Common myeloid progenitor, CD34-positive (primary cell): ENCODE measurements at regions not wholly inside any gene's neighbourhood (a gene's known extent, or its start where the extent isn't known, plus 50 kb on each side); places are given as distances from the start of the nearest gene placed in this dataset.

Experiments
- CTCF ChIA-PET: fragments of 350-600 bp; sonication (Branson Sonifier 250); formaldehyde crosslinking; loops from one replicate; lab custom pipeline; 2021; ENCODE audit warnings: antibody characterized with exemption; lab: Charles Lee
- POLR2A ChIA-PET: fragments of 350-600 bp; sonication (Branson Sonifier 250); formaldehyde crosslinking; loops from one replicate; lab custom pipeline; 2021; ENCODE audit warnings: antibody characterized with exemption; lab: Charles Lee
- DNase-seq, 3 donors: peaks; one replicate each; pipeline versions ENCODE4 v3.0.0 to v3.0.0-alpha.2; 2013
- H3K27ac ChIP-seq, 2 experiments: 1 replicate in 1 of 2; 2 replicates in 1 of 2; pipeline ENCODE4 v1.7.0; 2013; ENCODE audit warnings: inconsistent platforms in 2 of 2, low read length in 2 of 2, mild to moderate bottlenecking in 2 of 2, low read depth in 1 of 2, moderate library complexity in 1 of 2; ENCODE audit not compliant: severe bottlenecking in 2 of 2, insufficient read depth in 1 of 2, poor library complexity in 1 of 2
- H3K27me3 ChIP-seq, 5 experiments: replicated peaks in 2 of 5; 1 replicate in 3 of 5; 2 replicates in 2 of 5; pipeline versions ENCODE4 v1.6.1 to v1.7.0; 2013; ENCODE audit warnings: low read length in 4 of 5, mild to moderate bottlenecking in 2 of 5, moderate library complexity in 2 of 5, inconsistent platforms in 1 of 5; ENCODE audit not compliant: insufficient read depth in 5 of 5, control insufficient read depth in 4 of 5
- H3K36me3 ChIP-seq, 4 experiments: 1 replicate in 2 of 4; 2 replicates in 2 of 4; pipeline versions ENCODE4 v1.6.1 to v1.7.0; 2013; ENCODE audit warnings: low read length in 3 of 4, control low read depth in 1 of 4, mild to moderate bottlenecking in 1 of 4; ENCODE audit not compliant: control insufficient read depth in 4 of 4, insufficient read depth in 4 of 4
- H3K4me1 ChIP-seq, 4 experiments: 1 replicate in 3 of 4; 2 replicates in 1 of 4; pipeline versions ENCODE4 v1.6.1 to v1.7.1; 2013; ENCODE audit warnings: low read length in 3 of 4, mild to moderate bottlenecking in 3 of 4, control low read depth in 1 of 4, inconsistent platforms in 1 of 4, moderate library complexity in 1 of 4; ENCODE audit not compliant: control insufficient read depth in 4 of 4, insufficient read depth in 4 of 4; ENCODE audit errors: control extremely low read depth in 1 of 4
- H3K4me3 ChIP-seq, 7 experiments: 1 replicate in 4 of 7; 2 replicates in 3 of 7; pipeline versions ENCODE4 v1.5.1 to v1.7.0; 2013; ENCODE audit warnings: mild to moderate bottlenecking in 7 of 7, low read length in 6 of 7, moderate library complexity in 6 of 7, inconsistent platforms in 2 of 7, low read depth in 2 of 7, control low read depth in 1 of 7; ENCODE audit not compliant: insufficient read depth in 4 of 7, control insufficient read depth in 1 of 7; ENCODE audit errors: extremely low read depth in 1 of 7
- H3K9me3 ChIP-seq, 5 experiments: 1 replicate in 4 of 5; 2 replicates in 1 of 5; pipeline versions ENCODE4 v1.6.1 to v1.7.1; 2013; ENCODE audit warnings: low read length in 4 of 5, mild to moderate bottlenecking in 2 of 5, inconsistent platforms in 1 of 5, low read depth in 1 of 5, moderate library complexity in 1 of 5; ENCODE audit not compliant: control insufficient read depth in 4 of 5, insufficient read depth in 2 of 5; ENCODE audit errors: control extremely low read depth in 1 of 5
- WGBS: methylation state at CpG from one replicate; pipeline ENCODE4 v1.1.5; 2013; ENCODE audit not compliant: insufficient coverage; 5-methylcytosine and 5-hydroxymethylcytosine counted together

DNA sequence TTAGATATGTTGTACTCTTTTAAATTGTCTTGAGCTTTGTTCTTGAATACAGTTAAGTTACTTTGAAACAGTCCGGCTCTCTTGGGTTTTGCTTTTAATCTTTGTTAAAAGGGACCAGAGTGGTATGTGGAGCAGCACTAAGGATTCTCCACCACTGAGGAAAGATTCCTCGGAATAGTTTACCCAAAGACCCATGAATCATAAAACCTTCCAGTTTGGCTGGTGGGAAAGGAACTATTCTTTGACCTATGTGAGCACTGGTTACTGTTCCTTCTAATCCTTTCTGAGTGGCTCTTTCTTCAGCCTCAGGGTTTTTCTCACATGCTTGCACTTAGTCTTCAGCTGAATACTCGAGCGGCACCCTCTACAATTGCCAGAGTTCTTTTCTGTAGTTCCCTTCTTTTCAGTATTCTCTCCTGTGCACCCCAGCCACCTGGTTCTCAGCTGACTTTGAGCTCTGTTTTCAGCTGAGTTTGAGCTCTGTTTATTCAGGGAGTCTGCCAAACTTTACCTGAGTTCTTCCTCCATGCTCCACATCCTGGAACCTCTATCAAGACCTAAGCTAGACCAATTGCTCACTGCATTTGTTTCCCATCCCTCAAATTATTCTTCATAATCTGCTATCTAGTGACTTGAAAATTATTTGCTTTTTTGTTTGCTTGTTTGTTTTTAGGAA, 253.8 kb upstream of the PLXNA2 start:
- DNase-seq, result no peak
- peaks cover 0 to 5% (median 0%) of the 10 kb centered on the region in 5 experiments for H3K27me3 ChIP-seq
- CTCF ChIA-PET, result no interaction called here
- no peak overlapping the region for H3K4me3 ChIP-seq
- H3K36me3 ChIP-seq, result no peaks in the 10 kb centered on the region
- POLR2A ChIA-PET, result no interaction called here
- H3K9me3 ChIP-seq, result peaks cover 0 to 3% (median 1%) of the 10 kb centered on the region in 5 experiments
- H3K4me1 ChIP-seq, result no peaks in the 10 kb centered on the region
- WGBS, result 90% methylated on average over 2 of the region's 4 CpGs
- H3K27ac ChIP-seq, result no peak overlapping the region

GRCh38 chr1:208499026-208499425, 254.8 kb upstream of the PLXNA2 start:
- peaks cover 0 to 3% (median under 1%) of the 10 kb centered on the region in 5 experiments for H3K9me3 ChIP-seq
- no CpG with 5 or more reads among the region's 3 CpGs for WGBS
- POLR2A ChIA-PET, result no interaction called here
- CTCF ChIA-PET, result no interaction called here
- no peak overlapping the region for H3K27ac ChIP-seq
- DNase-seq, result peak in 1 of 3 donors; percentile 10
- H3K27me3 ChIP-seq, result peaks cover 0 to 5% (median 0%) of the 10 kb centered on the region in 5 experiments
- H3K4me3 ChIP-seq, result no peak overlapping the region
- H3K4me1 ChIP-seq, result no peaks in the 10 kb centered on the region
- H3K36me3 ChIP-seq, result no peaks in the 10 kb centered on the region

DNA sequence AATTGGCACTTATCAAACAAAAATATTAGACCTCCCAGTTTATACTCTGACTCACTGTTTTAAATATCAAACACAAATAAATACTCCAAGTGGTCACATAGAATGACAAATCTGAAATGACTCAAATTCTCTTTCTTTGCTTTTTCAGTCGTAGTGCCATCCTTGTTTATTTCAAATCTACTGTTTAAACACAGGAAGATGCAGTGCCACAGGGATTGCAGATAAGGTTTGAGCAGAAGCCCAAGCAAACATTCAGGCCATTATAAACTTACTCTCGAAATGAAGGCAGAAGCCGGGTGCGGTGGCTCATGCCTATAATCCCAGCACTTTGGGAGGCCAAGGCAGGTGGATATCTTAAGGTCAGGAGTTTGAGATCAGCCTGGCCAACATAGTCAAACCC, 255.4 kb upstream of the PLXNA2 start:
- DNase-seq, result no peak
- H3K36me3 ChIP-seq, result no peaks in the 10 kb centered on the region
- no peaks in the 10 kb centered on the region for H3K4me1 ChIP-seq
- POLR2A ChIA-PET, result no interaction called here
- peaks cover 0 to 5% (median 0%) of the 10 kb centered on the region in 5 experiments for H3K27me3 ChIP-seq
- 90% methylated on average over 2 of the region's 4 CpGs for whole genome bisulfite sequencing
- H3K27ac ChIP-seq, result no peak overlapping the region
- no peak overlapping the region for H3K4me3 ChIP-seq
- CTCF ChIA-PET, result interaction anchor here (0.9 kb wide), 1 partner anchor 8 kb away, joined by 3 read pairs; no protein-coding TSS in a partner anchor
- peaks cover 0 to 3% (median 0%) of the 10 kb centered on the region in 5 experiments for H3K9me3 ChIP-seq

DNA sequence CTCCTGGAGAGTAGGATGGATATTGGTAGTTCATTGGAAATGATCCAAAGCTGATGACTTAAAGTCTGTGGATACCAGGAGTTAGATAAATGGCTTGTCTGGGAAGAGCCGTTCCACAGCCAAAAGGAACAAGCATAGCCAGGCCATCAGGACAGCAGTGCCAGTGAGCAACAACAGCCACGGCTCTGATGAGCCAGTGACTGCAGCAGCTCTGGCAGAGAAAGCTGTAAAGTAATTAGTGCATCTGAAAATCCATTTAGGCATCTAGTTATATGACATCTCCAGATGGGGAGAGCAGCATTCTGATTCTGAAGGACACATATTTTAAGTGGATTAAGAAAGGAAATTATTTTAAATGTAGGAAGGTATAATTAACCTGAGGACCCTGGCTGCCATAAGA, 256.2 kb upstream of the PLXNA2 start:
- H3K4me3 ChIP-seq, result no peak overlapping the region
- POLR2A ChIA-PET, result no interaction called here
- no peak for DNase-seq
- CTCF ChIA-PET, result interaction anchor here (0.9 kb wide), 1 partner anchor 9 kb away, joined by 3 read pairs; no protein-coding TSS in a partner anchor
- peaks cover 0 to 3% (median 0%) of the 10 kb centered on the region in 5 experiments for H3K9me3 ChIP-seq
- WGBS, result 95% methylated on average over 2 of the region's 2 CpGs
- H3K27ac ChIP-seq, result no peak overlapping the region
- peaks cover 0 to 5% (median 0%) of the 10 kb centered on the region in 5 experiments for H3K27me3 ChIP-seq
- H3K4me1 ChIP-seq, result no peaks in the 10 kb centered on the region
- H3K36me3 ChIP-seq, result no peaks in the 10 kb centered on the region

- Histone ChIP-seq H3K36me3 (no peaks in the 10 kb centered on the region), H3K4me1 (no peaks in the 10 kb centered on the region), H3K27ac (no peak overlapping the region), H3K4me3 (no peak overlapping the region), H3K27me3 (peaks cover 0 to 5% (median 0%) of the 10 kb centered on the region in 5 experiments), H3K9me3 (peaks cover 0 to 3% (median 0%) of the 10 kb centered on the region in 5 experiments)
- no peak for DNase-seq
- CTCF ChIA-PET, result no interaction called here
- POLR2A ChIA-PET, result no interaction called here
- WGBS, result 85% methylated on average over 2 of the region's 2 CpGs
These were observed 257.4 kb upstream of the PLXNA2 start for GRCh38 chr1:208501542-208501941.

- POLR2A ChIA-PET, result no interaction called here
- WGBS, result 83% methylated on average over 8 of the region's 8 CpGs
- Histone ChIP-seq H3K4me3 (no peak overlapping the region), H3K36me3 (no peaks in the 10 kb centered on the region), H3K9me3 (peaks cover 0 to 3% (median 0%) of the 10 kb centered on the region in 5 experiments), H3K27ac (no peak overlapping the region), H3K27me3 (peaks cover 0 to 5% (median 0%) of the 10 kb centered on the region in 5 experiments), H3K4me1 (no peaks in the 10 kb centered on the region)
- CTCF ChIA-PET, result no interaction called here
- no peak for DNase-seq
These were observed 259.6 kb upstream of the PLXNA2 start for GRCh38 chr1:208503787-208504186.

- DNase-seq, result no peak
- Histone ChIP-seq H3K36me3 (no peaks in the 10 kb centered on the region), H3K4me3 (no peak overlapping the region), H3K27me3 (peaks cover 0 to under 1% (median 0%) of the 10 kb centered on the region in 5 experiments), H3K4me1 (no peaks in the 10 kb centered on the region), H3K27ac (no peak overlapping the region), H3K9me3 (no peaks in the 10 kb centered on the region)
- no CpG with 5 or more reads among the region's 2 CpGs for WGBS
- POLR2A ChIA-PET, result no interaction called here
- CTCF ChIA-PET, result no interaction called here
These were observed 262.6 kb upstream of the PLXNA2 start for GRCh38 chr1:208506812-208507211.
